ENCODE measurements at regions not wholly inside any gene's neighbourhood (a gene's known extent, or its start where the extent isn't known, plus 50 kb on each side); places are given as distances from the start of the nearest gene placed in this dataset.
A peak's percentile ranks its signal among the peaks of the same experiment; 100 is the strongest.

DNA sequence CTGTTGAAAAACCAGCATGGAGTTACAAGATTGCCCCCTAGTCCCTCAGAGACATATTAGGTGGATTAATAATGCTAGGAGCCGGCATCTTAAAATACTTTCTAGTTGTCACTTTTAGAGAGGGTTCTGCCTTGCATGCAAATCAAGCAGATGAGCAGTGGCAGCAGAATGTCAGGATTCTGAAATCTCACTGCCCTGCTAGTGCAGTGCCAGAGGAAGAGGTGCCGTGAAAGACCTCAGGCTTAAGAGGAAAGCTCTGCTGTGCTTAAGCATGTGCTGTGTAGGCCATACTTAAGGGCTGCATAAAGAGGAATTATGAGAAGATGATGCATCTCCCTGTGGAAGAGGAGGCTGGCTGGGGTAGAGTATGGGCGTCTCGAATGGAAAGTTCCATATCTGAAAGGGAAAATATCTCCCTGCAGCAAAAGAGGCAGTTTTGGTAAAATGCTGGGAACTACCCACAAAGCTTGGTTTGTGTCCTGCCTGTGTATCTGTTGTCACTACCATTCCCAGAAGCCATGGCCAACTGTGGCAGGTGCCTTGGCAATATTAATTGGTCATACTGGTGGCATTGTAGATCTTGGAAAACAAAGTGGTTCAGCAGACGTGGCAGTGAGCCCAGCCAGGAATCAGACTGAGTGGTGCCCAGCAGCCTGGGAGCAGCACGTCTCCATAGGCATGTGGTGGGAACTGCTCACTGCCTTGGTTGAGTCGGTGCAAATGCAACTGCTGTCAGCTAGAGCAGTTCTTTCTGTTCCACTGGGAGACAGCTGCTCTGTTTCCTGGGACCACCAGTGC lies 131.9 kb downstream of the EVA1A start (continued):
- TF ChIP-seq, protein P1, sequence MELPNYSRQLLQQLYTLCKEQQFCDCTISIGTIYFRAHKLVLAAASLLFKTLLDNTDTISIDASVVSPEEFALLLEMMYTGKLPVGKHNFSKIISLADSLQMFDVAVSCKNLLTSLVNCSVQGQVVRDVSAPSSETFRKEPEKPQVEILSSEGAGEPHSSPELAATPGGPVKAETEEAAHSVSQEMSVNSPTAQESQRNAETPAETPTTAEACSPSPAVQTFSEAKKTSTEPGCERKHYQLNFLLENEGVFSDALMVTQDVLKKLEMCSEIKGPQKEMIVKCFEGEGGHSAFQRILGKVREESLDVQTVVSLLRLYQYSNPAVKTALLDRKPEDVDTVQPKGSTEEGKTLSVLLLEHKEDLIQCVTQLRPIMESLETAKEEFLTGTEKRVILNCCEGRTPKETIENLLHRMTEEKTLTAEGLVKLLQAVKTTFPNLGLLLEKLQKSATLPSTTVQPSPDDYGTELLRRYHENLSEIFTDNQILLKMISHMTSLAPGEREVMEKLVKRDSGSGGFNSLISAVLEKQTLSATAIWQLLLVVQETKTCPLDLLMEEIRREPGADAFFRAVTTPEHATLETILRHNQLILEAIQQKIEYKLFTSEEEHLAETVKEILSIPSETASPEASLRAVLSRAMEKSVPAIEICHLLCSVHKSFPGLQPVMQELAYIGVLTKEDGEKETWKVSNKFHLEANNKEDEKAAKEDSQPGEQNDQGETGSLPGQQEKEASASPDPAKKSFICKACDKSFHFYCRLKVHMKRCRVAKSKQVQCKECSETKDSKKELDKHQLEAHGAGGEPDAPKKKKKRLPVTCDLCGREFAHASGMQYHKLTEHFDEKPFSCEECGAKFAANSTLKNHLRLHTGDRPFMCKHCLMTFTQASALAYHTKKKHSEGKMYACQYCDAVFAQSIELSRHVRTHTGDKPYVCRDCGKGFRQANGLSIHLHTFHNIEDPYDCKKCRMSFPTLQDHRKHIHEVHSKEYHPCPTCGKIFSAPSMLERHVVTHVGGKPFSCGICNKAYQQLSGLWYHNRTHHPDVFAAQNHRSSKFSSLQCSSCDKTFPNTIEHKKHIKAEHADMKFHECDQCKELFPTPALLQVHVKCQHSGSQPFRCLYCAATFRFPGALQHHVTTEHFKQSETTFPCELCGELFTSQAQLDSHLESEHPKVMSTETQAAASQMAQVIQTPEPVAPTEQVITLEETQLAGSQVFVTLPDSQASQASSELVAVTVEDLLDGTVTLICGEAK (IDR thresholded peaks at IDR 0.05; ENCODE audit: borderline replicate concordance) = no peak
- TF ChIP-seq NR2C2 (IDR thresholded peaks at IDR 0.05; ENCODE audit: borderline replicate concordance, control insufficient read depth, insufficient read length, low read depth) = no peak
- no peak for TF ChIP-seq EP300 (IDR thresholded peaks at IDR 0.05; ENCODE audit: borderline replicate concordance in 1 of 2, control insufficient read depth in 1 of 2, low read depth in 2 of 2, low read length in 2 of 2)
- TF ChIP-seq POLR2AphosphoS5 (IDR thresholded peaks at IDR 0.05; ENCODE audit: low read length) = 0 out of 2 replicates have a peak, but pooled peaks have one; percentile 52
- peak; percentile 22; the same call in 1 of the 2 replicates for TF ChIP-seq YY1 (IDR thresholded peaks at IDR 0.05; ENCODE audit: low read depth, low read length)
- no peak for TF ChIP-seq HDAC2 (IDR thresholded peaks at IDR 0.05)

Measured in GM12878 (cell line).